ENCODE measurements at regions not wholly inside any gene's neighbourhood (a gene's known extent, or its start where the extent isn't known, plus 50 kb on each side); places are given as distances from the start of the nearest gene placed in this dataset.
A peak's percentile ranks its signal among the peaks of the same experiment; 100 is the strongest.
"Not testable (repeated sequence)": the region's sequence is repeated elsewhere in the genome, so short reads cannot be mapped to it uniquely, and the experiment has no call there.

DNA sequence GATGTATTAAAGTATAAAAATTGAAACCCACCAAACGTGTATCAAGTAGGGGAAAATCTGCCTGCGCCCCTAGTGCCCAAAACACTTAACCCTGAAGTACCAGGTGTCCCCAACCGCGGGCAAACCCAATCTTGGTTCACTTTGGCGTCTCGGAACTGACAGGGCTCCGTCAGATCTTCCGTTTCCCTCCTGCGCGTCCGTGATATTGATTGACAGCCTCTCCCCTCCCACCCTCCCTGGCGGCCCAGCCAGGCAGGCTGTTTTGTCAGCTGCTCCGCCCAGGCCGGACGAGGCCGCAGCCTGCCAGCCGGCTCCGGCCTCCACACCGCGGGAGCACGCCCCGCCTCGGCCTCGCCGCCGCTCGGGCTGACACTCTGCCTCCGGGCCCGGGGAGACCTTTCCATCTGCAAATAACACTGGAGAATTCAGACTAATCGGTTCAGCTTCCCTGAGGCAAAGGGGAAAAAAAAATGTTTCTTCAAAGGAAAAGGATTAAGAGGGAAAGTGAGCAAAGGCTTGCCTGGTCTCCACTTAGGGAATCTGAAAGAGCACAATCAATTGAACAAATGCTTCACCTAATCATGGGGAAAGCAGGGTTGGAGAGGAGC, 234.9 kb upstream of the MCHR2 start:
- TF ChIP-seq, protein P1, sequence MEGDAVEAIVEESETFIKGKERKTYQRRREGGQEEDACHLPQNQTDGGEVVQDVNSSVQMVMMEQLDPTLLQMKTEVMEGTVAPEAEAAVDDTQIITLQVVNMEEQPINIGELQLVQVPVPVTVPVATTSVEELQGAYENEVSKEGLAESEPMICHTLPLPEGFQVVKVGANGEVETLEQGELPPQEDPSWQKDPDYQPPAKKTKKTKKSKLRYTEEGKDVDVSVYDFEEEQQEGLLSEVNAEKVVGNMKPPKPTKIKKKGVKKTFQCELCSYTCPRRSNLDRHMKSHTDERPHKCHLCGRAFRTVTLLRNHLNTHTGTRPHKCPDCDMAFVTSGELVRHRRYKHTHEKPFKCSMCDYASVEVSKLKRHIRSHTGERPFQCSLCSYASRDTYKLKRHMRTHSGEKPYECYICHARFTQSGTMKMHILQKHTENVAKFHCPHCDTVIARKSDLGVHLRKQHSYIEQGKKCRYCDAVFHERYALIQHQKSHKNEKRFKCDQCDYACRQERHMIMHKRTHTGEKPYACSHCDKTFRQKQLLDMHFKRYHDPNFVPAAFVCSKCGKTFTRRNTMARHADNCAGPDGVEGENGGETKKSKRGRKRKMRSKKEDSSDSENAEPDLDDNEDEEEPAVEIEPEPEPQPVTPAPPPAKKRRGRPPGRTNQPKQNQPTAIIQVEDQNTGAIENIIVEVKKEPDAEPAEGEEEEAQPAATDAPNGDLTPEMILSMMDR (conservative IDR thresholded peaks at IDR 0.05), result peak; percentile 21; the same call in 1 of the 2 replicates
- peak overlapping the region; percentile 77 for H3K27ac ChIP-seq

GRCh38 chr6:100228437-100228833, 234.4 kb upstream of the MCHR2 start:
- H3K27ac ChIP-seq, result peak overlapping the region; percentile 77
- TF ChIP-seq, protein P1 (conservative IDR thresholded peaks at IDR 0.05), result no peak

DNA sequence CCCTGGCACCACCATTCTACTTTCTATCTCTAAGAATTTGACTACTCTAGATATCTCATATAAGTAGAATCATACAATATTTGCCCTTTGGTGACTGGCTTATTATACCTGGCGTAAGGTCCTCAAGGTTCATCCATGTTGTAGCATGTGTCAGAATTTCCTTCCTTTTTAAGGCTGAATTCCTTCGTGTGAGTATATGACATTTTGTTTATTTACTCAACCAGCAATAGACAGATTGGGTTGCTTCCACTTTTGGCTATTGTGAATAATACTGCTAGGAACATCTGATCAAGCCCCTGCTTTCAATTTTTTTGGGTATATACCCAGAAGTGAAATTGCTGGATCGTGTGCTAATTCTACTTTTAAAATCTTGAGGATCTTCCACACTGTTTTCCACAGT, 232.8 kb upstream of the MCHR2 start:
- TF ChIP-seq, protein P1 (conservative IDR thresholded peaks at IDR 0.05), result no peak
- H3K27ac ChIP-seq, result no peak overlapping the region

DNA sequence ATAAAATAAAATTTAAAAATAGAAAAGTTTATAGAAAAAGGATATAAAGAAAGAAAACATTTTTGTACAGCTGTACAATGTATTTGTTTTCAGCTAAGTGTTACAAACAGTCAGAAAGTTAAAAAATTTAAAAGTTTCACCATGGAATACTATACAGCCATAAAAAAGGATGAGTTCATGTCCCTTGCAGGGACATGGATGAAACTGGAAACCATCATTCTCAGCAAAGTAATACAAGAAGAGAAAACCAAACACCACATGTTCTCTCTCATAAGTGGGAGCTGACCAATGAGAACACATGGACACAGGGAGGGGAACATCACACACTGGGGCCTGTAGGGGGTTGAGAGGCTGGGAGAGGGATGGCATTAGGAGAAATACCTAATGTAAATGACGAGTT, 229.9 kb upstream of the MCHR2 start:
- H3K27ac ChIP-seq, result not testable (repeated sequence)

- no peak overlapping the region for H3K27ac ChIP-seq
- TF ChIP-seq, protein P1 (conservative IDR thresholded peaks at IDR 0.05), result no peak
Observed at GRCh38 chr6:100220543-100220942, 226.5 kb upstream of the MCHR2 start.

DNA sequence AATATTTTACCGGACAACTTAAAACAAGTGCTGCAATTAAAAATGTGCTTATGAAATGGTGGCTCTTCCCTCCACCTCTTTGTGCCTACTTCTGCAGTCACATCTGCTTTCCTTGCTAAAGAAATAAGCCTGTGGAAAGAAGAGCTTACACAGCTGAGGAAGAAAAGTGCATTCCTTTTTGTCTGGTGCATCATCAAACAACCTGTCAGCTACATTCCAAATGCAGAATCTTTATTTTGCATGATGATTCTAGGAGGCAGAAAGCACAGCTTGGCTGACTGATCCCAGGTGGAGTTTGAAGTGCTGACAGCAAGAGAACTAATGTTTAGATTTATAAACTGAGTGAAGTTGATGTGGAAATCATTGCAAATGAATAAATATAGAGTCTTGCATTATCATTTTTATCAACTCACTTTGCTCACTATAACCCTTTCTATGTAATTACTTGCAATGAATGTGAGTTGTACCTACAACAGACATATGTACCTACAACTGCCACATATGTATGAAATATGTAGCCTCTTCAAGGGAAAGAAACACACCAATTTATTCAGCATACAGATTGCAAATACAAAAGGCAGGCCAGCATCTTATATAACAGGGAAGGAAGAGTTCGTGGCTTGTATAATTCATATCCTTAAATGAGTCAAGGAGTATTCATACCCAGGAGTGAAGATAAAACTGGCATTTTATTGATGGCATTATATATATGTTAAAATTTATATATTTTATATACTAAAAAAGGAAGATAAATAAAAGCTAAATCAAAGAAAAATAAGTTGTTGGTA, 223.4 kb upstream of the MCHR2 start:
- TF ChIP-seq, protein P1 (conservative IDR thresholded peaks at IDR 0.05), result no peak

DNA sequence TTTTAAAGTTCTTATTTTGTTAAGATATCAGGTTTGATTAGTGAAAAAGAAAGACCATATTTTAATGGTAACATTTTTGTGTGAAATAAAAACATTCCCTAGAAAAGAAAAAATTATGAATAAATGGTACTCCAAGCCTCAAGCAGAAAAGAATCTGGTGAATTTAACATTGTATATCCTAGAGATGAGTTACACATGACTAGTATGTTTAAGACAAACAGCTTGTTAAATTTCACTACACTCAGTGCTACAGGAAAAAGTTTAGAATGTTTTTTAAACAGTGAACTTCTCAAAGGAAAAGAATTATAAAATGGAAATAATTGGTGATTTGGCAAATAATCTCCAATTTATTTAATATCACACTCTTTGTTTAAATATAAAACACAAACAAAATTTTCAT, 222.7 kb upstream of the MCHR2 start:
- H3K27ac ChIP-seq, result no peak overlapping the region
- TF ChIP-seq, protein P1 (conservative IDR thresholded peaks at IDR 0.05), result no peak

More for the DNA sequence above, 223.4 kb upstream of the MCHR2 start:
- H3K27ac ChIP-seq, result no peak overlapping the region

- H3K27ac ChIP-seq, result no peak overlapping the region
- TF ChIP-seq, protein P1 (conservative IDR thresholded peaks at IDR 0.05), result no peak
Observed at GRCh38 chr6:100212131-100212530, 218.1 kb upstream of the MCHR2 start.

Data from VCaP (cell line).